ENCODE measurements at regions not wholly inside any gene's neighbourhood (a gene's known extent, or its start where the extent isn't known, plus 50 kb on each side); places are given as distances from the start of the nearest gene placed in this dataset.

- H3K27ac ChIP-seq (ENCODE audit: low read depth, low read length) = no peak overlapping the region
- H3K9ac ChIP-seq (ENCODE audit: low read length) = no peak overlapping the region
- H3K4me1 ChIP-seq (ENCODE audit: control insufficient read depth, insufficient read depth, low read length) = no peaks in the 10 kb centered on the region
- no peak overlapping the region for H3K4me3 ChIP-seq (ENCODE audit: low read depth, low read length)
- no peaks in the 10 kb centered on the region for H3K36me3 ChIP-seq (ENCODE audit: control insufficient read depth, insufficient read depth, low read length)
- no peaks in the 10 kb centered on the region for H3K9me3 ChIP-seq (ENCODE audit: control insufficient read depth, insufficient read depth, low read depth, low read length)
- H3K27me3 ChIP-seq (ENCODE audit: control insufficient read depth, insufficient read depth, low read length) = no peaks in the 10 kb centered on the region
Observed at GRCh38 chr15:39184701-39185390, 396.0 kb upstream of the THBS1 start.

GRCh38 chr15:39188314-39188713, 392.6 kb upstream of the THBS1 start:
- Histone ChIP-seq H3K4me3 (ENCODE audit: low read depth, low read length) (no peak overlapping the region), H3K36me3 (ENCODE audit: control insufficient read depth, insufficient read depth, low read length) (no peaks in the 10 kb centered on the region), H3K27me3 (ENCODE audit: control insufficient read depth, insufficient read depth, low read length) (no peaks in the 10 kb centered on the region), H3K9me3 (ENCODE audit: control insufficient read depth, insufficient read depth, low read depth, low read length) (no peaks in the 10 kb centered on the region), H3K4me1 (ENCODE audit: control insufficient read depth, insufficient read depth, low read length) (no peaks in the 10 kb centered on the region), H3K9ac (ENCODE audit: low read length) (no peak overlapping the region), H3K27ac (ENCODE audit: low read depth, low read length) (no peak overlapping the region)

- no peaks in the 10 kb centered on the region for H3K36me3 ChIP-seq (ENCODE audit: control insufficient read depth, insufficient read depth, low read length)
- H3K27me3 ChIP-seq (ENCODE audit: control insufficient read depth, insufficient read depth, low read length) = no peaks in the 10 kb centered on the region
- H3K9me3 ChIP-seq (ENCODE audit: control insufficient read depth, insufficient read depth, low read depth, low read length) = no peaks in the 10 kb centered on the region
- H3K4me1 ChIP-seq (ENCODE audit: control insufficient read depth, insufficient read depth, low read length) = no peaks in the 10 kb centered on the region
- H3K4me3 ChIP-seq (ENCODE audit: low read depth, low read length) = no peak overlapping the region
- H3K27ac ChIP-seq (ENCODE audit: low read depth, low read length) = no peak overlapping the region
- H3K9ac ChIP-seq (ENCODE audit: low read length) = no peak overlapping the region
Observed at GRCh38 chr15:39188930-39189329, 391.9 kb upstream of the THBS1 start.

GRCh38 chr15:39191871-39192291, 389.0 kb upstream of the THBS1 start:
- Histone ChIP-seq H3K36me3 (ENCODE audit: control insufficient read depth, insufficient read depth, low read length) (no peaks in the 10 kb centered on the region), H3K9me3 (ENCODE audit: control insufficient read depth, insufficient read depth, low read depth, low read length) (no peaks in the 10 kb centered on the region), H3K4me3 (ENCODE audit: low read depth, low read length) (no peak overlapping the region), H3K4me1 (ENCODE audit: control insufficient read depth, insufficient read depth, low read length) (no peaks in the 10 kb centered on the region), H3K27ac (ENCODE audit: low read depth, low read length) (no peak overlapping the region), H3K27me3 (ENCODE audit: control insufficient read depth, insufficient read depth, low read length) (no peaks in the 10 kb centered on the region), H3K9ac (ENCODE audit: low read length) (no peak overlapping the region)

- H3K9me3 ChIP-seq (ENCODE audit: control insufficient read depth, insufficient read depth, low read depth, low read length) = no peaks in the 10 kb centered on the region
- no peaks in the 10 kb centered on the region for H3K36me3 ChIP-seq (ENCODE audit: control insufficient read depth, insufficient read depth, low read length)
- no peaks in the 10 kb centered on the region for H3K4me1 ChIP-seq (ENCODE audit: control insufficient read depth, insufficient read depth, low read length)
- no peak overlapping the region for H3K9ac ChIP-seq (ENCODE audit: low read length)
- no peak overlapping the region for H3K27ac ChIP-seq (ENCODE audit: low read depth, low read length)
- H3K27me3 ChIP-seq (ENCODE audit: control insufficient read depth, insufficient read depth, low read length) = no peaks in the 10 kb centered on the region
- H3K4me3 ChIP-seq (ENCODE audit: low read depth, low read length) = no peak overlapping the region
Observed at GRCh38 chr15:39192351-39192750, 388.5 kb upstream of the THBS1 start.

- no peaks in the 10 kb centered on the region for H3K27me3 ChIP-seq (ENCODE audit: control insufficient read depth, insufficient read depth, low read length)
- H3K36me3 ChIP-seq (ENCODE audit: control insufficient read depth, insufficient read depth, low read length) = no peaks in the 10 kb centered on the region
- H3K9me3 ChIP-seq (ENCODE audit: control insufficient read depth, insufficient read depth, low read depth, low read length) = no peaks in the 10 kb centered on the region
- H3K27ac ChIP-seq (ENCODE audit: low read depth, low read length) = no peak overlapping the region
- H3K9ac ChIP-seq (ENCODE audit: low read length) = no peak overlapping the region
- 0 out of 2 replicates have a peak, but pooled peaks cover under 1% of the 10 kb centered on the region for H3K4me1 ChIP-seq (ENCODE audit: control insufficient read depth, insufficient read depth, low read length)
- H3K4me3 ChIP-seq (ENCODE audit: low read depth, low read length) = no peak overlapping the region
Observed at GRCh38 chr15:39192979-39193560, 387.8 kb upstream of the THBS1 start.

GRCh38 chr15:39193611-39194010, 387.3 kb upstream of the THBS1 start:
- H3K27ac ChIP-seq (ENCODE audit: low read depth, low read length) = no peak overlapping the region

GRCh38 chr15:39194106-39194830, 386.6 kb upstream of the THBS1 start:
- no peak overlapping the region for H3K9ac ChIP-seq (ENCODE audit: low read length)
- no peaks in the 10 kb centered on the region for H3K36me3 ChIP-seq (ENCODE audit: control insufficient read depth, insufficient read depth, low read length)
- no peaks in the 10 kb centered on the region for H3K27me3 ChIP-seq (ENCODE audit: control insufficient read depth, insufficient read depth, low read length)
- no peaks in the 10 kb centered on the region for H3K9me3 ChIP-seq (ENCODE audit: control insufficient read depth, insufficient read depth, low read depth, low read length)
- no peak overlapping the region for H3K4me3 ChIP-seq (ENCODE audit: low read depth, low read length)
- H3K4me1 ChIP-seq (ENCODE audit: control insufficient read depth, insufficient read depth, low read length) = peaks cover 7% of the 10 kb centered on the region
- no peak overlapping the region for H3K27ac ChIP-seq (ENCODE audit: low read depth, low read length)

More at GRCh38 chr15:39193611-39194010, 387.3 kb upstream of the THBS1 start:
- H3K9me3 ChIP-seq (ENCODE audit: control insufficient read depth, insufficient read depth, low read depth, low read length) = no peaks in the 10 kb centered on the region
- H3K36me3 ChIP-seq (ENCODE audit: control insufficient read depth, insufficient read depth, low read length) = no peaks in the 10 kb centered on the region
- H3K4me3 ChIP-seq (ENCODE audit: low read depth, low read length) = no peak overlapping the region
- H3K9ac ChIP-seq (ENCODE audit: low read length) = no peak overlapping the region
- 0 out of 2 replicates have a peak, but pooled peaks cover 4% of the 10 kb centered on the region for H3K4me1 ChIP-seq (ENCODE audit: control insufficient read depth, insufficient read depth, low read length)
- H3K27me3 ChIP-seq (ENCODE audit: control insufficient read depth, insufficient read depth, low read length) = no peaks in the 10 kb centered on the region

GRCh38 chr15:39195961-39196486, 384.9 kb upstream of the THBS1 start:
- no peak overlapping the region for H3K9ac ChIP-seq (ENCODE audit: low read length)

GRCh38 chr15:39198044-39199000, 382.6 kb upstream of the THBS1 start:
- Histone ChIP-seq H3K27me3 (ENCODE audit: control insufficient read depth, insufficient read depth, low read length) (no peaks in the 10 kb centered on the region), H3K4me3 (ENCODE audit: low read depth, low read length) (no peak overlapping the region), H3K9ac (ENCODE audit: low read length) (no peak overlapping the region), H3K36me3 (ENCODE audit: control insufficient read depth, insufficient read depth, low read length) (no peaks in the 10 kb centered on the region), H3K27ac (ENCODE audit: low read depth, low read length) (no peak overlapping the region), H3K4me1 (ENCODE audit: control insufficient read depth, insufficient read depth, low read length) (peaks cover 10% of the 10 kb centered on the region), H3K9me3 (ENCODE audit: control insufficient read depth, insufficient read depth, low read depth, low read length) (no peaks in the 10 kb centered on the region)

More at GRCh38 chr15:39195961-39196486, 384.9 kb upstream of the THBS1 start:
- Histone ChIP-seq H3K27ac (ENCODE audit: low read depth, low read length) (no peak overlapping the region), H3K27me3 (ENCODE audit: control insufficient read depth, insufficient read depth, low read length) (no peaks in the 10 kb centered on the region), H3K4me1 (ENCODE audit: control insufficient read depth, insufficient read depth, low read length) (peaks cover 10% of the 10 kb centered on the region), H3K4me3 (ENCODE audit: low read depth, low read length) (no peak overlapping the region), H3K36me3 (ENCODE audit: control insufficient read depth, insufficient read depth, low read length) (no peaks in the 10 kb centered on the region), H3K9me3 (ENCODE audit: control insufficient read depth, insufficient read depth, low read depth, low read length) (no peaks in the 10 kb centered on the region)

All from HUES6 (cell line).